HG02678 (cell line): ENCODE measurements at regions not wholly inside any gene's neighbourhood (a gene's known extent, or its start where the extent isn't known, plus 50 kb on each side); places are given as distances from the start of the nearest gene placed in this dataset.

ENCODE experiments used
- ATAC-seq: cut with Tn5 transposase; IDR thresholded peaks from one replicate; pipeline ENCODE4 v1.9.1; 2021; ENCODE audit warnings: mild to moderate bottlenecking, moderate library complexity; ENCODE audit not compliant: unreplicated experiment

GRCh38 chr4:135775909-135776308 is 1574.3 kb upstream of the PABPC4L start:
- ATAC-seq: no peak

DNA sequence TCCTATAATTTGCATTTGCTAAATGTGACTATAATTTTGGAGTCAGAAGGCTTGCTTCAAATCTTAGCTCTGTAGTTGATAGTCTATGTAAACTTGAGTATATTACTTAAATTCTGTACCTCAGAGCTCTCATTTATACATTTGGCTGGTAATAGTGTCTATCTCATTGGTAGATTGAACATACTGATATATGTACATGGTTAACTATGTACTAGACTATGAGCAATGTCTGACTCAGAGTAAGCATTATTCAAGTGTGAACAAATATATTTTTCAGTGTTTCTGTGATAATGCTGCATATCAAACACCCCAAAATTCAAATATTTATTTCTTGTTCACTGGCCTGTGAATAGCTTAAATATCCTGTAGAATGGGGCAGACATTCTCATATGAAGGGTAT is 1568.9 kb upstream of the PABPC4L start:
- ATAC-seq: no peak

DNA sequence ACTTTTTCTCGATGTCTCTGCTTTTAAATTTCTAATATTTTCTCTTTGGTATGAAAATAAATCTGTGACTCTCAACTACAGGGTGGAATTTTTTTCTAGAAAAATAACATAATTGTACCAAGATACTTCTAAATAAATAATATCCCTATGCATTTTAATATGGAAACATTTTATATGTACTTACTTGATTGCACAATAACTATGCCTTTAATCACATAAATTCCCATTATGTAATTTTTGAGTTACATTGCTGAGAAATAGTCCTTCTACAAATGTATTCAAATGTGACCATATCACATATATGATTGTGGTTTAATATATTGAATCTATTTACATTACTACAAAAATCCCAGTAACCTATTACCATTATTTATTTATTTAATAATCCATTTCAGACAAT is 1543.3 kb upstream of the PABPC4L start:
- ATAC-seq: no peak

- no peak for ATAC-seq
Observed at GRCh38 chr4:135741583-135741982, 1540.0 kb upstream of the PABPC4L start.

DNA sequence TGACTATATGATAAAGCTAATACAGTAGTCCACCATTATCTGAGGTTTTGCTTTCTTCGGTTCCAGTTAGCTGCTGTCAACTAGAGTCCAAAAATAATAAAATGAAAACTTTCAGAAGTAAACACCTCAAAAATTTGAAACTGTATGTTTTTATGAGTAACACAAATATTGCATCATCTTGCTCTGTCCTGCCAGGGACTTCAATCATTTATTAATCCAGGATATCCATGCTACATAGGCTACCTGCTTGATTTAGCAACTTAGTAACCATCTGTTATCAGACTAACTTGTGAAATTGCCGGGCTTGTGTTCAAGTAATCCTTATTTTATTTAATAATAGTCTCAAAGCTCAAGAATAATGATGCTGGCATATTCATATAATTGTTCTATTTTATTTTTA is 1537.8 kb upstream of the PABPC4L start:
- ATAC-seq: no peak

- no peak for ATAC-seq
Observed at GRCh38 chr4:135735512-135735911, 1533.9 kb upstream of the PABPC4L start.

- ATAC-seq: no peak
Observed at GRCh38 chr4:135732448-135732847, 1530.9 kb upstream of the PABPC4L start.

- no peak for ATAC-seq
Observed at GRCh38 chr4:135731682-135732081, 1530.1 kb upstream of the PABPC4L start.

DNA sequence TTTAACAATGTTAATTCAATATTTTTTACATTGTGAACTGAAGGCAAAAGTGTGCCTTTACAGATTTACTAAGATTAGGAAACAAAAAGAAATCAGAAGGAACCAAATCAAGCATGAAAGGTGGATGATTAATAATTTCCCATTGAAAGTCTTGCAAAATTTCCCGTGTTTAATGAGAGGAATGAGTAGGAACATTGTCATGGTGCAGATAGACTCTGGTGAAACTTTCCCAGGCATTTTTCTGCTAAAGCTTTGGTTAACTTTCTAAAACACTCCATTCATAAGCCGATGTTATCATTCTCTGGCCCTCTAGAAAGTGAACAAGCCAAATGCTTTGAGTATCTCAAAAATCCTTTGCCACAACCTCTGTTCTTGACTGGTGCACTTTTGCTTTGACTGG is 1522.8 kb upstream of the PABPC4L start:
- ATAC-seq: no peak

DNA sequence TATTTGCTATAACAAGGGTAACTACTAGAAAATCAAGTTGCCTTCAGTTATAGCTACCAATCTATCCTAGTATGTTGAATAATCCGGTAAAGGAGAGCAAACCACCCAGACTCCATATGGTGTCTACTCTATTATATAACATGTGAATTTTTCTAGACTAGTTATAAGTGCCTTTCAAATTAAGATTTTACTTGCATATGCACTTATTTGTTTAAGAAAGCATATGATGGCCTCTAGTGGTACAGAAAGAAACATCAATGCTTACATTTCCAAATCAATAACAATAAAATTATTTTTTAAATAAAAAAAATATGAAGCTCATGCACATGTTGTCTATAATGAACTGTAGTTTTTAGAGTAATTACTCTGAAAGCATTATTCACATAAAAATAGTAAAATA is 1516.4 kb upstream of the PABPC4L start:
- ATAC-seq: no peak

DNA sequence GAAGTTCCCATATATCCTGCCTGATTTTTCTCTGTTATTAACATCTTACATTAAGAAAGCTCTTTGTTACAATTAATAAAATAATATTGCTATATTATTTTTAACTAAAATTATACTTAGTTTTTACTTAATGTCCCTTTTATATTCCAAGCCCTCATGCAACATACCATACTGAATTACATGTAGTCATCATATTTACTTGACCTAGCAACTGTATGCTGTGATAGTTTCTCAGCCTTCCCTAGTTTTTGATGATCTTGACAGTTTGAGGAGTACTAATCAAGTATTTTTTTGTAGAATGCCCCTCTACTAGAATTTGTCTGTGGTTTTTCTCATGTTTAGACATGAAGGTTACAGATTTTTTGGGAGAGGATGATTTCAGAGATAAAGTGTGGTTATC is 1503.8 kb upstream of the PABPC4L start:
- ATAC-seq: no peak

DNA sequence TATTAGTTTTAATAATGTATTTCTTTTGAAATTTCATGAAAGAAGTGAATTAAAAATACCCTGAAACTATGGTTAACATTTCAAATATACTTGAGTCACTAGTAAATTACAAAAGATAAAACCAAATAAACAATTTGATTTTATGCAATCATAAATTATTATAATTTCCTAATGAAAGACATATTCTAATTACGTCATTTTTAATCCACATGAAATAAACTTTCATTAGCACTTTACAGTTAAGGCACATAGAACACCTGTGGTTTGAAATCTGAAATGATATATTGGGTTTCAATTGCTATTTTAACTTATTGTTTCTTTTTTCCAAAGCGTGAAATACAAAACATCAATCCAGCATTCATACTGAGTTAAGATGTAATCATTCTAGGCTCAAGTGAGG is 1492.5 kb upstream of the PABPC4L start:
- no peak for ATAC-seq

GRCh38 chr4:135684001-135684400 is 1482.4 kb upstream of the PABPC4L start:
- ATAC-seq: no peak

DNA sequence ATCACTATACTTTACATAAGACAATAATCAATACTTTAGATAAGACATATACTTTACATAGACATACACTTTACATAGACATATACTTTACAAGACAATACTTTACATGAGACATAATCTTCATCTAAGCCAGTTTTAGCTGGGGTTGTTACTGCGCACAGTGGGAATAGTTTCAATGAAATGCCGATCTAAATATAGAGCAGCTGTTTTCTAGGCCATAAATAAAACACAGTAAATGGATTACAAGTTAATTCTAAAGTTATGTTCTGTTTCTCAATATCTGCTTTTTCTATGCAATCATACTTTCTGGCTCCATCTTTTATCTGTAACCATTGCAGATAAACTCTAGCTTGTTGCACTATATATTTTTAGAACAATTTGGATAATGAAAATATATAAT is 1470.6 kb upstream of the PABPC4L start:
- no peak for ATAC-seq

GRCh38 chr4:135670548-135670947 is 1469.0 kb upstream of the PABPC4L start:
- ATAC-seq: no peak
